ENCODE measurements at regions not wholly inside any gene's neighbourhood (a gene's known extent, or its start where the extent isn't known, plus 50 kb on each side); places are given as distances from the start of the nearest gene placed in this dataset.

- DNase-seq: no peak
These were observed 207.4 kb downstream of the NHLRC3 start for GRCh38 chr13:39245688-39246087.

GRCh38 chr13:39249982-39250381 is 211.7 kb downstream of the NHLRC3 start:
- DNase-seq: no peak

GRCh38 chr13:39250440-39250839 is 212.2 kb downstream of the NHLRC3 start:
- DNase-seq: no peak

- DNase-seq: no peak
These were observed 213.1 kb downstream of the NHLRC3 start for GRCh38 chr13:39251340-39251739.

- DNase-seq: peak; percentile 73
These were observed 215.5 kb downstream of the NHLRC3 start for GRCh38 chr13:39253774-39254173.

- no peak for DNase-seq
These were observed 216.3 kb downstream of the NHLRC3 start for GRCh38 chr13:39254601-39255000.

- no peak for DNase-seq
These were observed 219.4 kb downstream of the NHLRC3 start for GRCh38 chr13:39257642-39258041.

GRCh38 chr13:39259371-39260140 is 221.3 kb downstream of the NHLRC3 start:
- DNase-seq: peak; percentile 19

- DNase-seq: peak; percentile 39
These were observed 224.8 kb downstream of the NHLRC3 start for GRCh38 chr13:39263033-39263432.

- DNase-seq: no peak
These were observed 225.3 kb downstream of the NHLRC3 start for GRCh38 chr13:39263531-39263930.

GRCh38 chr13:39266426-39266825 is 228.2 kb downstream of the NHLRC3 start:
- DNase-seq: no peak

GRCh38 chr13:39268398-39268797 is 230.1 kb downstream of the NHLRC3 start:
- DNase-seq: no peak

GRCh38 chr13:39269004-39269403 is 230.7 kb downstream of the NHLRC3 start:
- DNase-seq: no peak

- peak; percentile 13 for DNase-seq
These were observed 231.2 kb downstream of the NHLRC3 start for GRCh38 chr13:39269411-39269810.

- DNase-seq: no peak
These were observed 234.7 kb downstream of the NHLRC3 start for GRCh38 chr13:39272994-39273393.

GRCh38 chr13:39273953-39274738 is 235.9 kb downstream of the NHLRC3 start:
- peak; percentile 8 for DNase-seq

GRCh38 chr13:39274739-39275325 is 236.6 kb downstream of the NHLRC3 start:
- no peak for DNase-seq

GRCh38 chr13:39279077-39279476 is 240.8 kb downstream of the NHLRC3 start:
- no peak for DNase-seq

- peak; percentile 57 for DNase-seq
These were observed 243.4 kb downstream of the NHLRC3 start for GRCh38 chr13:39281539-39282150.

GRCh38 chr13:39282400-39282972 is 244.2 kb downstream of the NHLRC3 start:
- DNase-seq: no peak

GRCh38 chr13:39283072-39283471 is 244.8 kb downstream of the NHLRC3 start:
- DNase-seq: no peak

- no peak for DNase-seq
These were observed 246.6 kb downstream of the NHLRC3 start for GRCh38 chr13:39284801-39285388.
